Esophagus squamous epithelium (tissue), 4 donors: ENCODE measurements at regions not wholly inside any gene's neighbourhood (a gene's known extent, or its start where the extent isn't known, plus 50 kb on each side); places are given as distances from the start of the nearest gene placed in this dataset.

Source experiments
- POLR2A ChIP-seq, 4 donors: fragments of 450-650 bp; IDR thresholded peaks; one replicate each; pipeline ENCODE4 v1.6.1; 2017; ENCODE audit warnings: antibody characterized with exemption in 4 of 4, mild to moderate bottlenecking in 4 of 4, moderate library complexity in 3 of 4
- TF ChIP-seq, protein P1 (sequence below), 6 experiments: fragments of 450-650 bp in 4 of 6; fragments of 200-600 bp in 2 of 6; sonication (generic) in 2 of 6; IDR thresholded peaks; one replicate each; pipeline ENCODE4 v1.5.1; 2016 to 2019; ENCODE audit warnings: antibody characterized with exemption in 6 of 6, mild to moderate bottlenecking in 4 of 6, moderate library complexity in 4 of 6

DNA sequence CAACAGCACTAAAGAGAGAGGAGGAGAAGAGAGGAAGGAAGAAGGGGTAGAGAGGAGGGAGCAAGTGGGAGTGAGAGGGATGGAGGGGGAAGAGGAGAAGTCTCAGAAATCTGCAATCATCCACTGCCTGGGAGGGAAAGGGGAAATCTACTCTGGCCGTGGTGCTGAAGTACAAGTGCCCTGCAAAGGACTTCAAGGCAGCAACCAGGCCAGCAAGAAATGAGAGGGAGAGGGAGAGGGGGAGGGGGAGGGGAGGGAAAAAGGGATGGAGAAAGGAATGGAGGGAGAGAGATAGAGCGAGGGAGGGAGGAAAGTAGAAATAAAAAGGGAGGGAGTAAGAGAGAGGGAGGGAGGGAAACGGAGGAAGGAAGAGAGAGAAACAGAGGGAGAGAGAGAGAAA lies 130.8 kb upstream of the EEF2KMT start:
- TF ChIP-seq, protein P1, sequence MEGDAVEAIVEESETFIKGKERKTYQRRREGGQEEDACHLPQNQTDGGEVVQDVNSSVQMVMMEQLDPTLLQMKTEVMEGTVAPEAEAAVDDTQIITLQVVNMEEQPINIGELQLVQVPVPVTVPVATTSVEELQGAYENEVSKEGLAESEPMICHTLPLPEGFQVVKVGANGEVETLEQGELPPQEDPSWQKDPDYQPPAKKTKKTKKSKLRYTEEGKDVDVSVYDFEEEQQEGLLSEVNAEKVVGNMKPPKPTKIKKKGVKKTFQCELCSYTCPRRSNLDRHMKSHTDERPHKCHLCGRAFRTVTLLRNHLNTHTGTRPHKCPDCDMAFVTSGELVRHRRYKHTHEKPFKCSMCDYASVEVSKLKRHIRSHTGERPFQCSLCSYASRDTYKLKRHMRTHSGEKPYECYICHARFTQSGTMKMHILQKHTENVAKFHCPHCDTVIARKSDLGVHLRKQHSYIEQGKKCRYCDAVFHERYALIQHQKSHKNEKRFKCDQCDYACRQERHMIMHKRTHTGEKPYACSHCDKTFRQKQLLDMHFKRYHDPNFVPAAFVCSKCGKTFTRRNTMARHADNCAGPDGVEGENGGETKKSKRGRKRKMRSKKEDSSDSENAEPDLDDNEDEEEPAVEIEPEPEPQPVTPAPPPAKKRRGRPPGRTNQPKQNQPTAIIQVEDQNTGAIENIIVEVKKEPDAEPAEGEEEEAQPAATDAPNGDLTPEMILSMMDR (IDR thresholded peaks at IDR 0.05): no peak
- no peak for TF ChIP-seq POLR2A (IDR thresholded peaks at IDR 0.05)
